ENCODE measurements at regions not wholly inside any gene's neighbourhood (a gene's known extent, or its start where the extent isn't known, plus 50 kb on each side); places are given as distances from the start of the nearest gene placed in this dataset.

DNA sequence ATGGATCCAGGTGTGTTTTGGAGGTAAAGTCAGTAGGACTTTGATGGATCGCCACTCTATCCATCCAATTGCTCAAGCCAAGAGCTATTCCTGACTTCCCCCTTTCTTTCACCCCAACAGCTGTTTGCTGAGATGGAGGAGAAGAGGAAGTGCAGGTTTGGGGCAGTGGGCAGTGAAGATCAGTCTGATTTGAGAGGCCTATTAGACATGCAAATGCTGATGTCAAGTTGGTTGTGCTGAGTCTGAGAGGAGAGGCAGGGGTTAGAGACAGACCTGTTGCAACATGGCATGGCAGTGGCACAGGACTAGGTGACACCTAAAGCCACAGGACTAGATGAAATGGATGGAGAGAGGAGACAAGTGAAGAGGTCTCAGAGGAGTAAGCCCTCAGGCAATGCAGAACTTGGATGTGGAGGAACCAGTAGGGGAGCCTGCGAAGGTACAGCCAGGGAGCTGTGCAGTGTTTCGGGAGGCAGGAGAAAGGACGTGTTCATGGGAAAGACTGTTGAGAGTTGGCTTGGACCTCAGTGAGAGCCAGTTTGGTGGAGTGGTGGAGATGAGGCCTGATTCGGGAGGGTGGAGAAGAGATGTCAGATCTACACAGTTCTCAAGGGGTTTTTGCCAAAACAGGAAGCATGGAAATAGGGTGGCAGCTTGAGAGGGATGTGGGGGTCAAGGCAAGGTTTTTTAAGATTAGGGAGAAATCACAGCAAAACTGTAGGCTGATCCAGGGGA, 175.0 kb downstream of the MACROH2A1 start:
- Histone ChIP-seq H3K36me3 (no peaks in the 10 kb centered on the region), H3K4me1 (peaks cover 9% of the 10 kb centered on the region), H3K27ac (replicated peaks) (no peak overlapping the region), H3K9me3 (replicated peaks) (no peaks in the 10 kb centered on the region), H3K27me3 (ENCODE audit: low read depth) (no peaks in the 10 kb centered on the region), H3K4me3 (no peak overlapping the region)
- DNase-seq = no peak
- intact Hi-C loops (cut with micrococcal nuclease) = no loop called here
- TF ChIP-seq CTCF (IDR thresholded peaks at IDR 0.05; ENCODE audit: borderline replicate concordance) = no peak

GRCh38 chr5:135223404-135223803, 175.6 kb downstream of the MACROH2A1 start:
- Histone ChIP-seq H3K9me3 (replicated peaks) (no peaks in the 10 kb centered on the region), H3K27ac (replicated peaks) (no peak overlapping the region), H3K36me3 (no peaks in the 10 kb centered on the region), H3K27me3 (ENCODE audit: low read depth) (no peaks in the 10 kb centered on the region), H3K4me1 (peaks cover 9% of the 10 kb centered on the region), H3K4me3 (no peak overlapping the region)
- no peak for DNase-seq
- TF ChIP-seq CTCF (IDR thresholded peaks at IDR 0.05; ENCODE audit: borderline replicate concordance) = no peak
- intact Hi-C loops (cut with micrococcal nuclease) = no loop called here

DNA sequence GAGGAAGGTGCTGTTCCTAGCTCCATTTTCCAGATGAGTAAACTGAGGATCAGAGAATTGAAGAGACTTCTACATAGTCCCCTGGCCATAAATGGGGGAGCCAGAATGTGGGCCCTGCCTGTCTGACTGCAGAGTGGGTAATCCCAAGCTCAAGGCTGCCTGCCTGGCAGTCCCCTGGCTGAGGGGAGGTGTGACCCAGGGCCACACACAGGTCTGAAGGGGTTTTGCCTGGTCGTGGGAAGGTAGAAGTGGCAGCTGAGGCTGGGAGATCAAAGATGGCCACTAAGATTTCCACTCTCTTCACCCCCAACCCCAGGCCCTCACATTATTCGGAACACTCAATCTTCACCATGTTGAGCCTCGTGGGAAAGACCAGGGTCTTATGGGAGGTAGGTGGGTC, 176.3 kb downstream of the MACROH2A1 start:
- peaks cover 9% of the 10 kb centered on the region for H3K4me1 ChIP-seq
- H3K36me3 ChIP-seq = no peaks in the 10 kb centered on the region
- H3K27ac ChIP-seq (replicated peaks) = no peak overlapping the region
- H3K9me3 ChIP-seq (replicated peaks) = no peaks in the 10 kb centered on the region
- no peak for DNase-seq
- no peaks in the 10 kb centered on the region for H3K27me3 ChIP-seq (ENCODE audit: low read depth)
- intact Hi-C loops (cut with micrococcal nuclease) = no loop called here
- no peak for TF ChIP-seq CTCF (IDR thresholded peaks at IDR 0.05; ENCODE audit: borderline replicate concordance)
- H3K4me3 ChIP-seq = no peak overlapping the region

GRCh38 chr5:135222171-135222681, 176.8 kb downstream of the MACROH2A1 start:
- Histone ChIP-seq H3K4me1 (peaks cover 9% of the 10 kb centered on the region), H3K27ac (replicated peaks) (no peak overlapping the region), H3K27me3 (ENCODE audit: low read depth) (no peaks in the 10 kb centered on the region), H3K9me3 (replicated peaks) (no peaks in the 10 kb centered on the region), H3K36me3 (no peaks in the 10 kb centered on the region), H3K4me3 (no peak overlapping the region)
- no peak for TF ChIP-seq CTCF (IDR thresholded peaks at IDR 0.05; ENCODE audit: borderline replicate concordance)
- DNase-seq = no peak
- intact Hi-C loops (cut with micrococcal nuclease) = no loop called here

DNA sequence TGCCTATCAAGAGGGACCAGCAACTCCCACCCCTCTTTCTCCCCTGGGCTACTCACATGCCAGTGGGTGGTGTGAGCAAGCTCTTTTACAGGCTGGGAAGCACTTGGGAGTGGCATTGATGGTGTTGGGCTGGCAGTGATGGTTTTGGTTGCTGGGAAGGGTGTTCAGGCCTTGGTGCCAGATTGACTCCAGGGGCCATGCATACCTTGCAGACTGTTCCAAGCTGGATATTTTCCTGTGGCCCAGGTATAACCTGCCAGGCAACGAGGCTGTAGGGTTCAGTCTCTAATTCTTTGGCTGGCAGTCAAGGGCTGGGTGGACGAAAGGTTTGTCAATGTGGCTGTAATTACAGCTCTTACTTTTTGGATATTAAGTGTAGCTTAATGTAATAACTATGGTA, 177.3 kb downstream of the MACROH2A1 start:
- no peak overlapping the region for H3K4me3 ChIP-seq
- intact Hi-C loops (cut with micrococcal nuclease) = no loop called here
- DNase-seq = no peak

More for the DNA sequence above, 177.3 kb downstream of the MACROH2A1 start:
- Histone ChIP-seq H3K36me3 (no peaks in the 10 kb centered on the region), H3K9me3 (replicated peaks) (no peaks in the 10 kb centered on the region), H3K4me1 (peaks cover 9% of the 10 kb centered on the region), H3K27ac (replicated peaks) (no peak overlapping the region), H3K27me3 (ENCODE audit: low read depth) (no peaks in the 10 kb centered on the region)
- no peak for TF ChIP-seq CTCF (IDR thresholded peaks at IDR 0.05; ENCODE audit: borderline replicate concordance)

Data from left ventricle myocardium inferior (tissue), 1 donor.